Naive B cell (primary cell): ENCODE measurements at regions not wholly inside any gene's neighbourhood (a gene's known extent, or its start where the extent isn't known, plus 50 kb on each side); places are given as distances from the start of the nearest gene placed in this dataset.
A peak's percentile ranks its signal among the peaks of the same experiment; 100 is the strongest.

ENCODE experiments used
- ATAC-seq, 2 donors: fragments of 150-1000 bp; cut with Tn5 transposase; 2 replicates each; pipeline ENCODE4 v1.10.0; 2021; ENCODE audit warnings: low read depth in 2 of 2, mild to moderate bottlenecking in 2 of 2, moderate library complexity in 2 of 2
- DNase-seq: peaks from one replicate; pipeline ENCODE4 v3.0.0; 2022
- H3K27ac Mint-ChIP-seq, 6 donors: one replicate each; pipeline ENCODE4 v1.8.0; 2020 to 2022; ENCODE audit warnings: mild to moderate bottlenecking in 6 of 6, mixed read lengths in 6 of 6, moderate library complexity in 5 of 6, inconsistent platforms in 2 of 6
- H3K27me3 Mint-ChIP-seq, 3 donors: one replicate each; pipeline ENCODE4 v1.8.0; 2021 to 2022; ENCODE audit warnings: mixed read lengths in 3 of 3, mild to moderate bottlenecking in 1 of 3
- H3K36me3 Mint-ChIP-seq, 2 donors: one replicate each; pipeline ENCODE4 v1.8.0; 2020 to 2022; ENCODE audit warnings: mixed read lengths in 2 of 2, inconsistent platforms in 1 of 2, mild to moderate bottlenecking in 1 of 2
- H3K4me1 Mint-ChIP-seq, 3 donors: one replicate each; pipeline ENCODE4 v1.8.0; 2020 to 2022; ENCODE audit warnings: mixed read lengths in 3 of 3, inconsistent platforms in 1 of 3, mild to moderate bottlenecking in 1 of 3, moderate library complexity in 1 of 3
- H3K4me3 Mint-ChIP-seq, 8 donors: one replicate each; pipeline ENCODE4 v1.8.0; 2020 to 2022; ENCODE audit warnings: mild to moderate bottlenecking in 8 of 8, mixed read lengths in 8 of 8, moderate library complexity in 8 of 8, inconsistent platforms in 2 of 8
- H3K9me3 Mint-ChIP-seq, 7 donors: one replicate each; pipeline ENCODE4 v1.8.0; 2020 to 2022; ENCODE audit warnings: mixed read lengths in 7 of 7, mild to moderate bottlenecking in 5 of 7, inconsistent platforms in 2 of 7, moderate library complexity in 1 of 7

GRCh38 chr3:55124371-55124770 is 196.5 kb upstream of the LRTM1 start:
- DNase-seq (no peak), ATAC-seq (no peak)
- H3K27me3 Mint-ChIP-seq: no peaks in the 10 kb centered on the region
- no peaks in the 10 kb centered on the region for H3K36me3 Mint-ChIP-seq
- no peak overlapping the region for H3K27ac Mint-ChIP-seq
- H3K9me3 Mint-ChIP-seq: peaks cover 0 to 8% (median 4%) of the 10 kb centered on the region in 7 donors
- H3K4me1 Mint-ChIP-seq: no peaks in the 10 kb centered on the region
- H3K4me3 Mint-ChIP-seq: peak overlapping the region in 1 of 8 donors; percentile 56
